GM19467 (cell line): ENCODE measurements at regions not wholly inside any gene's neighbourhood (a gene's known extent, or its start where the extent isn't known, plus 50 kb on each side); places are given as distances from the start of the nearest gene placed in this dataset.

Source experiments
- ATAC-seq: cut with Tn5 transposase; IDR thresholded peaks from one replicate; pipeline ENCODE4 v1.9.1; 2021; ENCODE audit warnings: mild to moderate bottlenecking, moderate library complexity; ENCODE audit not compliant: unreplicated experiment

GRCh38 chr7:35399840-35400239, 145.9 kb upstream of the TBX20 start:
- ATAC-seq = no peak

- ATAC-seq = no peak
Measured at GRCh38 chr7:35399216-35399615, 145.3 kb upstream of the TBX20 start.

DNA sequence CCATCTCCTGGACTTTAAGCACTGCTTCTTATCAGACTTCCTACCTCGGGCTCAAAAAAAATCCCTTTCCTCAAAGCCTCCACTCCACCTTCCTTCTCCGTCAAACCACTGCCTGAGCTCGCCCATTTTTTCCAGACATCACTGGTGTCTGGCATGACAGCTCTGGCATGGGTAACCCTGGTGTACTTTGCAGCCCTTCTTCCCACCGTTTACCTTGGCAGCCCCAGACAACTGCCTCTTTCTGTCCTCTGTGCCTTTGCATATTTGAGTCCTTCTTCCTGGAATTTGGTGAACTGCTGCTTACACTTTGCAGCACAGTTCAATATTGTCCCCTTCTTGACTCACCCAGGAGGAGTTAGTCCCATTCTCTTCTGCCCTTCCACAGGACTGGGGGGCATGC, 144.6 kb upstream of the TBX20 start:
- ATAC-seq = no peak

GRCh38 chr7:35390146-35390545, 136.2 kb upstream of the TBX20 start:
- ATAC-seq = no peak

- no peak for ATAC-seq
Measured at GRCh38 chr7:35389636-35390035, 135.7 kb upstream of the TBX20 start.

GRCh38 chr7:35386816-35387706, 133.2 kb upstream of the TBX20 start:
- no peak for ATAC-seq

DNA sequence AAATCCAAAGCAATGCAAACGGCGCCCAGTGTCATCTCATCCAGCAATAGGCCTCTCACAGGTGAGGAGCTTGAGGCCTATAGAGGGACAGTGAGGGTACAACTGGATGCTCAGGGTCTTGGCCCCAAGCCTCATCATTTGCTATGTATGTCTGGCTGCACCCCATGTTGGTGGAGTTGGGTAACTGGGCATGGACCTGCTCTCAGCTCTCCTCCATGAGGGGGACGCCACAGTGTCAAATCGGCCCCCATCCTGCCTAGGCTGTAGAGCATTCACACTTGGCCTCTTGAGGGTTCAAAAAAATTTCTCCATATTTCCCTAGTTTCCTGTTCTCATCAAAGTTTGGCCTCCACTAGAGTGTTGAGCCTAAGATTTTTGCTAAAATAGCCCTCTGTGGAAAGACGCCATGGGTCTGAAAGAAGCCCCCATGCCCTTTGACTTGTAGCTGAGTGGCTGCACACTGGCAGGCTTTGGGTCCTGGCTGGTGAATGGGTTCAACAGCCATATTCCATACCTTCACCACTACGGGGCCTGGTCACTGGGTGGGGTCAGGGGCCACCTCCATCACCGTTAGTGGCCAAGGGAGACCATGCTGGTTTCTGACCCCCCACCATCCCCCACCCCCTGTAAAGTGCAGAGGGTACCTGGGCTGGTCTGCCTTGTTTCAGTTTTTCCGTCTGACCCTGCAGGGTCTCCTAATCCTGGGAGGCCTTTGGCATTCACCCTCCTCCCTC, 132.3 kb upstream of the TBX20 start:
- ATAC-seq = no peak

- no peak for ATAC-seq
Measured at GRCh38 chr7:35384761-35385700, 131.1 kb upstream of the TBX20 start.

GRCh38 chr7:35380739-35381224, 126.9 kb upstream of the TBX20 start:
- no peak for ATAC-seq

DNA sequence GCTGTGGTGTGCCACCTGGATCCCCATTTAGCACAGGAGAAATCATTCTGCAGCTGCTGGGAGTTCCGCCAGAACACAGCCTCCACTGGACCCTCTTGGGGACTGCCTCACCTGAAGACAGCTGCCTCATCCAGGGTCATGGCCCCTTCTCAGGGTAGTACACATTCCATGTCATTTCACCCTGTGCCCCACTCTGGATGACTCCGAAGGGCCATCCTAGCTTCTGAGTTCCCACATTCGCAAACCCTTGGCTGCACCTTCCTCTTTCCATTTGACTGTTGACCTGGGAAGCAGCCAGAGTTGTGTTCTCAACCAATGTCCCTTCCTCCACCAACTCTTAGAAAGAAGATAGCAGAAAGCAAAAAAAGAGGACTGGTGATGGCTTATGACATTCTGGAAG, 125.6 kb upstream of the TBX20 start:
- ATAC-seq = no peak

DNA sequence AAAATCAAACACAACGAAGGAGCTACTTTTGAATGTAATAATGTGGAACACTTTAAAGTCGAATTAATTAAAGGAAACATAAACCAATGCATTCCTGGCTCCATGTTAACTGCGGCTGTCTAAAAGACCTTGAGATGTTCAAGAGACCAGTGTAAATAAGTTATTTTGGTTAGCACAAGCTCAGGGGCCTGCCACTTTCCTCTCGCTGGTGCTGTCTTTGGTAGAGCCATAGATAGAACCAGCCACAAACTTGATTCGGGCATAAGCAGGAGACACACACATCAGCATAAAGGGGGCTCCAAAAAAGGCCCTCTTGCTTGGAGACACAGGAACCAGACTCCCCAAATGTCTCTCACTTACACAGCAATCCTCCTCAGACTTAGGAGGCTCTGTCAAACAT, 121.6 kb upstream of the TBX20 start:
- ATAC-seq = no peak

GRCh38 chr7:35374858-35375257, 121.0 kb upstream of the TBX20 start:
- no peak for ATAC-seq

DNA sequence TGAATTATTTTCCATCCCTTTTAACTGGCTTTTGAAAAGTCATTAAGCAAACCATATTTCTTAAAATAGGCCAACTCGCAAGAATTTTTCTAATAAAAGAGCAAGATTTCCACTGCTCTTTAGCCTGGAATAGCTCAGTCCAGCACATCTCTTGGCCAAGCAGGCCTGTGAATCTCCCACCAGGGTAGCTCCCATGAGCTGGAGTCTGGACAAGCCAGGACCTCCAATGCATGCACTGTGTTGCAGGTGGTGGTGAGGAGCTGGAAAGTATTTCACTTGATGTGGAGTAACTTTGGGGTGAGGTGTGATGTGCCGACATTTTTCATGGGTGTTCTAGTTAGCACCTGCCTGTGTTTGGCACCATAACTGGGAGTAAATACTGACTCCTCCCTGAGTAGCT, 117.3 kb upstream of the TBX20 start:
- ATAC-seq = no peak

DNA sequence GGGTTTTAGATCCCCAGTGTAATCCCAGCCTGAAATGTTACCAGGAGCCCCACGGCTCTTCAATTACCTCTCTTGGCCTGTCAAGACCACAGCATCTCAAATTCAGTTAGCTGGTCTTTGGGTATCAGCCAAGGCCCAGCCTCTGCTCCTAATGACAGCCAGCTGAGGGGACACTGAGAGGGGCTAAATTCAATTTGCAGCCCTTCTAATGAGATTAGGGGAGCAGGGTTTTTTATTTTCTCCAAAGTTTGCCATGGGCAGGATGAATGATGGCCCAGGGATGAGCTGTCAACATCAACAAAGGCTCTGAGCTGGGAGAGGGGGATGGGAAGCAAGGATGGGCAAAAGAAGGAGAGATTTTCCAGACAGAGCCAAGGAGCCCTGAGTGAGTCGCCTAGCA, 116.8 kb upstream of the TBX20 start:
- ATAC-seq = no peak

- ATAC-seq = no peak
Measured at GRCh38 chr7:35366167-35367155, 112.6 kb upstream of the TBX20 start.

DNA sequence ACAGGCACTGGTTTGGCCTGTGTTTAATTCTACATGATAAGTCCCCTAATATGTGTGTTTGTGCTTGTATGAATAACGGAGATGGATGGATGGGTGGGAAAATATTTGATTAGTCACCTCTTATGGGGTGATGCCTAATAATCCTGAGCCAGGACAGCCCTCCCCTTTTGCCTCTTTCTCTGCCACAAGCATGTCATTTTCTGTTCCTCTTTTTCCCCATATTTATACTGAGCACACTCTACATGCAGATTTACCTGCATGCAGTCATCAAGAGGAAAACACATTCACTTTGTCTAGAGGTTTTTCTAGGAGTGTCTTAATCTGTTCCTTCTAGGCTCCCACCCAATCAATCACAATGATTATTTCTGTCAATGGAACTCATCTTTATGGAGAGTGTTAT, 111.6 kb upstream of the TBX20 start:
- no peak for ATAC-seq

GRCh38 chr7:35362341-35362740, 108.4 kb upstream of the TBX20 start:
- ATAC-seq = no peak

DNA sequence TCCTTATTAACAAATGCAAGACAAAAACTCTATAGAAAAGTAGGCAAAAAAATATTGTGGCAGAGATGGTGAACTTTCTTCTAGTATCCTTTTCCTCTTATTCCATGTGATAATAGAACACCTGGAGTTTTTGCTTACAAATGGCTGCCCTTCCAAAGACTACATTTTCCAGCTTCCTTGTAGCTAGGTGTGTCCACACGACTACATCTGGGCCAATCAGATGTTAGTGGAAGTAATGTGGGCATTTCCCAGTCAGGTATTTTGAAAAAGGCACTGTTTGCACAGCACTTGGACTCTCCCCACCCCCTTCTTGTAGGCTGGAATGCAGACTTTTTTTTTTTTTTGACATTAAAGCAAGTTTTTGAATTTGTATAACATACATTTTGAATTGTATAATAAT, 105.5 kb upstream of the TBX20 start:
- ATAC-seq = no peak

DNA sequence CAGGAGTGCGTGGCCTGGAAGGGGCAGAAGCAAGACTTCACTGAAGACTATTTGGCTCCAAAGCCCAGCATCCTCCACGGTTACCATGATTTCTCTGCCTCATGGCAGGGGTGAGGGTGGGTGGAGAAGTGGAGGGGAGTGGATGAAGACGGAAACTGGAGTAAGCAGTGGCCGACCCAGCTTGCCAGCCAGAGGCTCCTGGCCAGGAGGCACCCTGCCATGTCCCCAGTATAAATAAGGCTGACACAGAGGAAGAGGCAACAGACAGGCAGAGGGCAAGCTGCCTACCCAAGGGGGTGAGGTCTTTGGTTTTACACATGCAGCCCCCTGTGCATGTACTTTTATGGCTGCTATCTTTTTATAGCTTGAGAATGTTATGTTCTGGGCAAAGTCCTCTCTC, 102.6 kb upstream of the TBX20 start:
- no peak for ATAC-seq

- no peak for ATAC-seq
Measured at GRCh38 chr7:35355911-35356310, 102.0 kb upstream of the TBX20 start.
